Epidermal melanocyte (primary cell): ENCODE measurements at regions not wholly inside any gene's neighbourhood (a gene's known extent, or its start where the extent isn't known, plus 50 kb on each side); places are given as distances from the start of the nearest gene placed in this dataset.
"Not testable (repeated sequence)": the region's sequence is repeated elsewhere in the genome, so short reads cannot be mapped to it uniquely, and the experiment has no call there.

Experiments used
- DNase-seq: peaks from one replicate; pipeline ENCODE4 v3.0.0; 2011; ENCODE audit warnings: low spot score; ENCODE audit not compliant: insufficient read length

DNA sequence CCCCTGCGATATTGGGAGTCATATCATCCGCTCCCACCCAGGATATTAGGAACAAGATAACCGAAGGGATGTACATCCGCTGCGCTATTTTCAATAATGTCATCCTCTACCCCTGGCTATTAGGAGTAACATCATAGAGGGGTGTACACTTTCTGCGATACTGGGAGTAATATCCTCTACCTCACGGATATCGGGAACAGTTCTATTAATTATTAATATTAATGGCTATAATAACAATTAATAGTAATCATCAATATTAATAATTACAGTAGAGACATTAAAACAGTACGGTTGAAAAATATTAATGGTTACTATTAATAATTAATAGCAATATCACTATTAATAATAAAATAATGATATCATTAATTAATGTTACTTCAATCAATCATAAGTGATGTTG, 90.1 kb downstream of the OTOP1 start:
- DNase-seq: not testable (repeated sequence)
